Spleen (tissue), 3 donors: ENCODE measurements at regions not wholly inside any gene's neighbourhood (a gene's known extent, or its start where the extent isn't known, plus 50 kb on each side); places are given as distances from the start of the nearest gene placed in this dataset.

ENCODE experiments used
- POLR2A ChIP-seq, 3 donors: fragments of 450-650 bp; IDR thresholded peaks; one replicate each; pipeline ENCODE4 v1.5.1; 2017; ENCODE audit warnings: antibody characterized with exemption in 3 of 3, mild to moderate bottlenecking in 1 of 3
- POLR2AphosphoS5 ChIP-seq, 3 donors: sonication (generic); formaldehyde crosslinking; IDR thresholded peaks; one replicate each; pipeline ENCODE4 v1.5.1; 2017; ENCODE audit warnings: antibody characterized with exemption in 3 of 3

- no peak for TF ChIP-seq POLR2A (IDR thresholded peaks at IDR 0.05)
- TF ChIP-seq POLR2AphosphoS5 (IDR thresholded peaks at IDR 0.05), result no peak
These were observed 211.4 kb downstream of the PTPRC start for GRCh38 chr1:198850196-198850595.
